PC-9 (cell line): ENCODE measurements at regions not wholly inside any gene's neighbourhood (a gene's known extent, or its start where the extent isn't known, plus 50 kb on each side); places are given as distances from the start of the nearest gene placed in this dataset.
"Not testable (repeated sequence)": the region's sequence is repeated elsewhere in the genome, so short reads cannot be mapped to it uniquely, and the experiment has no call there.

ENCODE experiments used
- BruUV-seq: library from RNA; stranded (reverse); fragments of 400-500 nt; replicated peaks from 2 replicates; lab custom pipeline; 2021; lab: Mats Ljungman, UMichigan
- CTCF ChIA-PET: fragments of 300-600 bp; sonication (Branson Sonifier 250); formaldehyde crosslinking; loops from one replicate; lab custom pipeline; 2022; ENCODE audit warnings: antibody characterized with exemption; lab: Charles Lee
- POLR2A ChIA-PET: fragments of 300-600 bp; sonication (Branson Sonifier 250); formaldehyde crosslinking; loops from one replicate; lab custom pipeline; 2022; ENCODE audit warnings: antibody characterized with exemption; ENCODE audit not compliant: unreplicated experiment; lab: Charles Lee
- DNase-seq, 2 experiments: peaks; one replicate each; pipeline versions ENCODE4 v3.0.0 to v3.0.0-alpha.2; 2015 to 2022; ENCODE audit warnings: mixed read lengths in 1 of 2
- H2AFZ ChIP-seq: fragments of 200-600 bp; sonication (generic); 2 replicates; pipeline ENCODE4 v1.8.1; 2017; ENCODE audit warnings: antibody characterized with exemption
- H3F3A ChIP-seq: fragments of 200-600 bp; sonication (generic); 2 replicates; pipeline ENCODE4 v1.8.1; 2017; ENCODE audit warnings: antibody characterized with exemption, mild to moderate bottlenecking, low read depth; ENCODE audit not compliant: insufficient read depth
- H3K27ac ChIP-seq: fragments of 200-600 bp; sonication (generic); 2 replicates; pipeline ENCODE4 v1.6.1; 2016; ENCODE audit warnings: mixed run types
- H3K27me3 ChIP-seq: fragments of 200-600 bp; sonication (generic); 2 replicates; pipeline ENCODE4 v1.6.1; 2016; ENCODE audit warnings: low read depth, mixed run types; ENCODE audit not compliant: insufficient read depth
- H3K36me3 ChIP-seq: fragments of 200-600 bp; sonication (generic); 2 replicates; pipeline ENCODE4 v1.6.1; 2016; ENCODE audit warnings: low read depth, mixed run types
- H3K4me1 ChIP-seq: fragments of 200-600 bp; sonication (generic); replicated peaks from 2 replicates; pipeline ENCODE4 v1.6.1; 2016; ENCODE audit warnings: mixed run types; ENCODE audit not compliant: insufficient read depth
- H3K4me2 ChIP-seq: fragments of 200-600 bp; sonication (generic); 2 replicates; pipeline ENCODE4 v1.6.1; 2017; ENCODE audit warnings: mixed run types
- H3K4me3 ChIP-seq: fragments of 200-600 bp; sonication (generic); 2 replicates; pipeline ENCODE4 v1.6.1; 2016; ENCODE audit warnings: mixed run types
- H3K79me2 ChIP-seq: fragments of 200-600 bp; sonication (generic); 2 replicates; pipeline ENCODE4 v1.6.1; 2017; ENCODE audit warnings: low read depth, mixed run types
- H3K9me2 ChIP-seq: fragments of 200-600 bp; sonication (generic); 2 replicates; pipeline ENCODE4 v1.8.1; 2017; ENCODE audit warnings: mild to moderate bottlenecking; ENCODE audit not compliant: insufficient read depth
- H3K9me3 ChIP-seq: fragments of 200-600 bp; sonication (generic); 2 replicates; pipeline ENCODE4 v1.8.1; 2016; ENCODE audit warnings: low read depth; ENCODE audit not compliant: insufficient read depth
- H4K20me1 ChIP-seq: fragments of 200-600 bp; sonication (generic); 2 replicates; pipeline ENCODE4 v1.8.1; 2017; ENCODE audit not compliant: insufficient read depth
- EZH2 ChIP-seq: fragments of 200-600 bp; sonication (generic); IDR thresholded peaks from 2 replicates; pipeline ENCODE4 v1.8.0; 2017; ENCODE audit warnings: antibody characterized with exemption, low read depth
- intact Hi-C: fragments of 100-400 bp; cut with micrococcal nuclease; formaldehyde crosslinking; loops from one replicate; pipeline ENCODE4 v1.10.0; 2022; ENCODE audit not compliant: unreplicated experiment
- TF ChIP-seq, protein P1 (sequence below): fragments of 200-600 bp; sonication (generic); conservative IDR thresholded peaks from 2 replicates; pipeline ENCODE4 v1.6.1; 2017; ENCODE audit warnings: mixed run types, antibody characterized with exemption, mild to moderate bottlenecking, moderate library complexity

DNA sequence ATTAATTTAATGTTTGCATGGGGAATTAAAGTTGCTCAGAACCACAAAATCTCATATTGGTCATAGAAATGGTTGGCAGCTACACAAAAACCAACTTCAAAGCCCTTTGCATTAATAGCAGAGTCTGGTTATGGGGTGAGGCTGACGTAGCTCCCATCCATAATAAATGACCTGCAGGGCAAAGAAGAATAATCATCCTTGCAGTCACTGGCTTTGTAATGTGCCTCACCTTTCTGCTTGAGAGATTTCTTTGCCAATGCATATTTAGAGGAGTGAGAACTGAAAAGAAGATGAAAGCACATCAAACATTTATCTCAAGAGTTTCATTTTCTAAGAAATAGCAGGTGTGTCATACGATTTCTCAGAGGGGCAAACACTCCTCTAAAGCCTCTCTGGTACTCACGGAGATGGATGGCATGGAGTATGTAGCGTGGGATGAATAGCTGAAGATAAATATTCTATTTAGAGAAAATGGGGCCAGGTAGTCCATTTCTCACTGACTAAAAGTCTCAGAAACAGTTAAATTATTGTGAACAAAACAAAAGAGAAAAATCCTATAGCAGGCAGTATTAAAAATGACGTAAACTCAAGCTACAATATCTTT is 1491.9 kb downstream of the FAM181B start:
- Histone ChIP-seq H3K9me3 (no peaks in the 10 kb centered on the region), H3K4me1 (no peaks in the 10 kb centered on the region), H3K27ac (no peak overlapping the region), H3K4me2 (no peak overlapping the region), H3K4me3 (no peak overlapping the region), H3K27me3 (no peaks in the 10 kb centered on the region), H3K36me3 (no peaks in the 10 kb centered on the region), H3F3A (no peaks in the 10 kb centered on the region), H3K79me2 (no peaks in the 10 kb centered on the region), H2AFZ (no peak overlapping the region), H3K9me2 (no peaks in the 10 kb centered on the region), H4K20me1 (no peaks in the 10 kb centered on the region)
- intact Hi-C loops = no loop called here
- POLR2A ChIA-PET = no interaction called here
- BruUV-seq = no TSS peak
- no peak for TF ChIP-seq EZH2
- TF ChIP-seq, protein P1, sequence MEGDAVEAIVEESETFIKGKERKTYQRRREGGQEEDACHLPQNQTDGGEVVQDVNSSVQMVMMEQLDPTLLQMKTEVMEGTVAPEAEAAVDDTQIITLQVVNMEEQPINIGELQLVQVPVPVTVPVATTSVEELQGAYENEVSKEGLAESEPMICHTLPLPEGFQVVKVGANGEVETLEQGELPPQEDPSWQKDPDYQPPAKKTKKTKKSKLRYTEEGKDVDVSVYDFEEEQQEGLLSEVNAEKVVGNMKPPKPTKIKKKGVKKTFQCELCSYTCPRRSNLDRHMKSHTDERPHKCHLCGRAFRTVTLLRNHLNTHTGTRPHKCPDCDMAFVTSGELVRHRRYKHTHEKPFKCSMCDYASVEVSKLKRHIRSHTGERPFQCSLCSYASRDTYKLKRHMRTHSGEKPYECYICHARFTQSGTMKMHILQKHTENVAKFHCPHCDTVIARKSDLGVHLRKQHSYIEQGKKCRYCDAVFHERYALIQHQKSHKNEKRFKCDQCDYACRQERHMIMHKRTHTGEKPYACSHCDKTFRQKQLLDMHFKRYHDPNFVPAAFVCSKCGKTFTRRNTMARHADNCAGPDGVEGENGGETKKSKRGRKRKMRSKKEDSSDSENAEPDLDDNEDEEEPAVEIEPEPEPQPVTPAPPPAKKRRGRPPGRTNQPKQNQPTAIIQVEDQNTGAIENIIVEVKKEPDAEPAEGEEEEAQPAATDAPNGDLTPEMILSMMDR = no peak
- no peak for DNase-seq
- CTCF ChIA-PET = no interaction called here

DNA sequence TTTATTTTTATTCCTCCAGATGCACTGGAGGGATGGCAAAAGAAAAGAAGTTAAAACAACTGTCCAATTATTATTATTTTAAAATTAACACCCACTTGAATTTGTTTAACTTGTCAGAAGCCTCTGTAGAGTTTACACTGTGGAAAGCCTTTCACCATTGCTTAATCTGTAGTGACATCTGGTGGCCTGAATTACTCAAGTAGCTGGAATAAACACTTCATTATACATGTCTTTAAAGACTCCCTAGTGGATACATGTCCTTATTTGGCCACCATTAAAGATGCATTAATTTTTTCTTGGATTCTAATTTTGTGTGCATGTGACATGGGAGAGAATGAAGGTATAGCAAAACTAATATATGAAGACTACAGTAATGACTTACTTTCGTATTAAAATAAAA is 1496.5 kb downstream of the FAM181B start:
- intact Hi-C loops = loop anchor here (1.0 kb wide), 1 partner anchor 1529 kb away; no protein-coding TSS in a partner anchor

DNA sequence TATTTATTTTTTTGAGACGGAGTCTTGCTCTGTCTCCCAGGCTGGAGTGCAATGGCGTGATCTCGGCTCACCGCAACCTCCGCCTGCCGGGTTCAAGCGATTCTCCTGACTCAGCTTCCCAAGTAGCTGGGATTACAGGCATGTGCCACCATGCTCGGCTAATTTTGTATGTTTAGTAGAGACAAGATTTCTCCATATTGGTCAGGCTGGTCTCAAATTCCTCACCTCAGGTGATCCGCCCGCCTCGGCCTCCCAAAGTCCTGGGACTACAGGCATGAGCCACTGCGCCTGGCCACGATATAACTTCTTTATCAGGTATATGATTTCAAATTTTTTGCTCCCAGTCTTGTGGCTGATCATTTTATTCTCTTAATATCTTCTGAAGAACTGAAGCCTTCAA is 1506.3 kb downstream of the FAM181B start:
- intact Hi-C loops, H3K9me2 ChIP-seq, H3K36me3 ChIP-seq, H3K4me1 ChIP-seq, H3F3A ChIP-seq, BruUV-seq, H4K20me1 ChIP-seq, H3K79me2 ChIP-seq, H3K9me3 ChIP-seq, H3K4me3 ChIP-seq, H3K27ac ChIP-seq, DNase-seq, CTCF ChIA-PET, H3K4me2 ChIP-seq, POLR2A ChIA-PET, H3K27me3 ChIP-seq, H2AFZ ChIP-seq: not testable (repeated sequence)

More for the DNA sequence above, 1496.5 kb downstream of the FAM181B start:
- Histone ChIP-seq H3K9me2 (no peaks in the 10 kb centered on the region), H3K79me2 (no peaks in the 10 kb centered on the region), H3K27ac (no peak overlapping the region), H2AFZ (no peak overlapping the region), H3K4me2 (no peak overlapping the region), H4K20me1 (no peaks in the 10 kb centered on the region), H3K36me3 (no peaks in the 10 kb centered on the region), H3K4me1 (no peaks in the 10 kb centered on the region), H3K27me3 (no peaks in the 10 kb centered on the region), H3K4me3 (no peak overlapping the region), H3K9me3 (no peaks in the 10 kb centered on the region), H3F3A (no peaks in the 10 kb centered on the region)
- TF ChIP-seq EZH2 = no peak
- TF ChIP-seq, protein P1 = peak; percentile 72
- ChIA-PET CTCF (interaction anchor here (0.7 to 1.2 kb wide), 2 partner anchors 1082 to 1411 kb away, joined by 3 to 4 read pairs; no protein-coding TSS in a partner anchor), POLR2A (no interaction called here)
- DNase-seq = peak; percentile 15 to 40
- no TSS peak for BruUV-seq

DNA sequence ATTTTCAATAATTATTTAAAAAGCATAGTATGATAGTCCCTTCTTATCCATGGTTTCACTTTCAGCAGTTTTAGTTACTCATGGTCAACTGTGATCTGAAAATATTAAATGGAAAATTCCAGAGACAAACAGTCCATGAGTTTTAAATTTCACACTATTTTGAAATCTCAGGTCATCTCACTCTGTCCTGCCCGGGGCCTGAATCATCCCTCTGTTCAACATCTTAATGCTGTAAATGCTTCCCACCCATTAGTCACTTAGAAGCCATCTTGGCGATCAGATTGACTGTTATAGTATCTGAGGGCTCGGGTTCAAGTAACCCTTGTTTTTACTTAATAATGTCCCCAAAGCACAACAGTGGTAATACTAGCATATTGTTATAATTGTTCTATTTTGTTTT is 1509.3 kb downstream of the FAM181B start:
- Histone ChIP-seq H3K4me1 (no peaks in the 10 kb centered on the region), H4K20me1 (no peaks in the 10 kb centered on the region), H3K9me3 (no peaks in the 10 kb centered on the region), H3K4me2 (no peak overlapping the region), H3K79me2 (no peaks in the 10 kb centered on the region), H3K27me3 (no peaks in the 10 kb centered on the region), H3F3A (no peaks in the 10 kb centered on the region), H2AFZ (no peak overlapping the region), H3K27ac (no peak overlapping the region), H3K9me2 (no peaks in the 10 kb centered on the region), H3K36me3 (no peaks in the 10 kb centered on the region), H3K4me3 (no peak overlapping the region)
- no TSS peak for BruUV-seq
- intact Hi-C loops = no loop called here
- CTCF ChIA-PET = no interaction called here
- POLR2A ChIA-PET = no interaction called here
- TF ChIP-seq EZH2 = no peak
- TF ChIP-seq, protein P1 = no peak
- DNase-seq = no peak
